Activated CD4-positive, alpha-beta T cell treated with anti-CD3 and anti-CD28 coated beads for 24 hours (primary cell): ENCODE measurements at regions not wholly inside any gene's neighbourhood (a gene's known extent, or its start where the extent isn't known, plus 50 kb on each side); places are given as distances from the start of the nearest gene placed in this dataset.
"Not testable (repeated sequence)": the region's sequence is repeated elsewhere in the genome, so short reads cannot be mapped to it uniquely, and the experiment has no call there.

Experiments
- DNase-seq, 2 donors: peaks; one replicate each; pipeline ENCODE4 v3.0.0-alpha.2; 2020; ENCODE audit warnings: low read depth in 2 of 2

DNA sequence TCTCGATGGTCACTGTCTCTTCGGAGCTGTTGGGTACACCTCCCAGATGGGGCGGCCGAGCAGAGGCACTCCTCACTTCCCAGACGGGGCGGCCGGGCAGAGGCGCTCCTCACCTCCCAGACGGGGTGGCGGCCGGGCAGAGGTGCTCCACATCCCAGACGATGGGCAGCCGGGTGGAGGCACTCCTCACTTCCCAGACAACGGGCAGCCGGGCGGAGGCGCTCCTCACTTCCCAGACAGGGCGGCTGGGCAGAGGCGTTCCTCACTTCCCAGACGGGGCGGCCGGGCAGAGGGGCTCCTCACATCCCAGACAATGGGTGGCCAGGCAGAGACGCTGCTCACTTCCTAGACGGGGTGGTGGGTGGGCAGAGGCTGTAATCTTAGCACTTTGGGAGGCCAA, 112.6 kb upstream of the EGR2 start:
- DNase-seq: not testable (repeated sequence)

DNA sequence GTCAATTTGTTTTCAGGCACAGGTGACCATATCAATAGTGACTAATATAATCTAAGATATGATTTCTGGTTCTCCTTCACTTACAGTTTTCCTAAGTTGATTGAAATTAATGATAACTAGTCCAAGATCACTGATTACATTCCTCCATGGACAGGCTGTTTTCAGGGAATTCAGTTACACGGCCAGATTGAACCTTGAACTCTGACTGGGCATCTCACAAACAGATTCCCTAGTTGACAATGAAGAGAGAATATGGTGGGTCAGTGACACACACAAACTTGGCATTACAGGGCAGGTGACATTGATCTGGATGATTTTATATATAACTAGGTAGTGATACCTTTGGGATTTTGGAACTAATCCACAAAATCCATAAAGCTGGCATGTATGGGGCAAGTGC, 110.2 kb upstream of the EGR2 start:
- DNase-seq: no peak

DNA sequence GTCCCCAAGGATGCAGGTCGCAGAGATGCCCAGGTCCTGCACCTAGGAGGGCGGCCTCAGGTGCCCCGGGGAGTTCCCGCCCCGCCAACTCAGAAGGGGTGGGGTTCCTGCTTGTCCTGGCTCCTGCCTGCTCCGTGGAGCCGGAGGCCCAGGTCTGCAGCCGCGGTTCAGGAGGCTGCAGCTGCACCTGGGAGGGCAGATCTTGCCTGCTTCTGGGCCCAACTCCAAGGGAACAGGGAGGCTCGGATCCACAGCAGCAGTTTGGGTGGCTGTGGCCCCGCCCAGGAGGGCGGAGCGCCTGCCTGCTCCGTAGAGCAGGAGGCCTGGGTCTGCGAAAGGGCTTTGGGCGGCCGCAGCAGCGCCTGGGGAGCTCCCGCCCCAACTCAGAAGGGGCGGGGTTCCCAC, 108.2 kb upstream of the EGR2 start:
- DNase-seq: peak in 1 of 2 donors; percentile 1

DNA sequence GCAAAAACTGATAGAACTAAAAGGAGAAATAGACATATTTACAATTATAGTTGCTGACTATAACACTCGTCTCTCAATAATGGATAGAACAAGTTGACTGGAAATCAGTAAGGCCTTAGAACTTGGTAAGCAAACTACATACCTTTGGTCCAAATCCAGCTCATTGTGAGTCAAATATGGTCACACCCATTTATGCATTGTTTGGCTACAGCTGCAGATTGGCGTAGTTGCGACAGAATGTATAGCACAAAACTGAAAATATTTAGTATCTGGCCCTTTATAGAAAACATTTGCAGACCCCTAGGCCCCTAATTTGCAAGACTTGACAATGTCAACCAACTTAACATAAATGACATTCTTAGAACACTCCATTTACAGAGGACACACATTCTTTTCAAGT, 103.6 kb upstream of the EGR2 start:
- no peak for DNase-seq

DNA sequence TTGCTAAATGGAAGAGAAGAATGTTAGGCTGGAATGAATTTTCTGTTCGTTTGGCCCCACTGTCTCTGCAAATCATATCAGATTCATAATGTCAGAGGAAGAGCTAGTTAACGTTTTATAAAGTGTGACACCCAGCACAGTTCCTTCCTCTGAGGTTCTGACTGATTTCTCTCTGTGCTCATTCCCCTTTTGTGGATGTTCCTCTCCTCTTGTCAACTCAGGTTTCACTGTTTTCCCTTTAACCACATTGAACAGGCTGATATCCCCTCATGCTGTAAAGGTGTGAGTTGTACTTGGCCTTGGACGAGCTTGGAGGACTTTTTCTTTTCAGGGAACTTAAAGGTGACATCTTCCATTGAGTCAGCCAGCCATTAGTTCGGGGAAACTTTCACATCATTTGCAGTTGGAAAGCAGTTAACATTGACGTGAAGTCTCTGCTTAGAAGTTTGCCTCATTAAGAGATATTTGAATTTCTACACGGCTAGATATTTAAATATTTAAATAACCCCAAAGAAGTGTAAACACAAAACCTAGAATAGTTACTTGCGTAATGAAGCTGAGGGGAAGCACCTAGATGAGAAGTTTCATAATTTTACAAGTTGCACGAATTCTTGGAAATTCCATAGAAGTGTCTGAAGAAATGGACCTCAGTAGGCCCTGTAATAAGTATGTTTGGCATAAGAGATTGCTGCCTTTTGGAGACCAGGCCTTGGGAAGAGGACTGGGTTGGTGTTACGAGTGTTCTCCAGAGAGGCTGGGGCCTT, 101.5 kb upstream of the EGR2 start:
- no peak for DNase-seq

DNA sequence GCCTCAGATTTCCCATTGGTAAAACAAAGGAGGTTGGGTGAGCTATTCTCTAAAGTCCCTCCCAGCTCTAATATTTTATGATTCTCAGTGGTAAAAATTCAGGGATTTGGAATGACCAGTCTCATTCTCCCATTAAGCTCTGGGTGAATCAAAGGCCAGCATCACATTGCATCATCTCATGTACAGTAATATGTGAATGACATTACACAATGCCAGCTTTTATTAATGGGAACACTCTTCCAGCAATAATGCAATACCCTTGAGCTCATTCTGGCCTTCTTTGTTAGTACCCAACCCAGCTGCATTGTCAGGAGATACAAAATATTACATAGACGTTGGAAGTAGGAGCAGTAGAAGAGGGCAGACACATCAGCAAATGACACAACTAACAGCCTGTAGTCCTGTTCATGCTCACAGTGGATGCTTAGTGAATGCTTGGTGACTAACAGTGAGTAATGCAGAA, 100.0 kb upstream of the EGR2 start:
- DNase-seq: no peak

DNA sequence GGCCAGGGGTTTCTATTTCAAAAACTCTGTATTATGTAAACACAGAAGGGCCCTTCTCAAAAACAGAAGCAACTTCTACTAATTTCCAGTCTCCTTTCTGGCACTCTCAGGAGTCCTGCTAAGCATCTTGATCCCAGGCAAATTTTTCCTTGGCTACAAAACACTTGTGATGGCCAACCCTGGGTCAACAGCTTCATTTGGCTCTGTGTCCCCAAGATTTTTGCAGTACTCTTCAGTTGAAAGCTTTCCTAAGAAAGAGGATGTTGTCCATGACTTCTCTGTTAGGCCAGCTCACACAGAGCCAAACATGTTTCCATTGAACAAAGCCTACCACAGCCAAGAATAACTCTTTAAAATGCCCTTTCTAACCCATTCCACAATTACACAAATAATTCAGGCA, 99.0 kb upstream of the EGR2 start:
- no peak for DNase-seq

DNA sequence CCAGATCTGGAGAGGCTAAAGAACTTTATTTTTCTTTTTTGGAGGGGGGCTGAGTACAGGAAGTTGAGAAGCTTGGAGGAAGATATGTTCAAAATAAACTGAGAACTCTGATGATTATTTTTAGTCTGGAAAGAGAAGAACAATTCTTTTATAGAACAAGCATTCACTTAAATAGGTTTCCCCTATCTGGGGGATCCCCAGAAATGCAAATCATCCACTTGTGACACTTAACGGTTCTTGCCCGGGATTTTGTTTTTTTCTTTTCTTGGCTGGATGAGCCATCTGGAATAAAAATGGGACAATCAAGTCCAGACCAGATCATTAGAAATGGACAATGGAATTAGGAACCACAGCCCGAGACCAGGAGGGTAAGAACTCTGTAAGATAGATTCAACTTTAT, 95.9 kb upstream of the EGR2 start:
- no peak for DNase-seq

DNA sequence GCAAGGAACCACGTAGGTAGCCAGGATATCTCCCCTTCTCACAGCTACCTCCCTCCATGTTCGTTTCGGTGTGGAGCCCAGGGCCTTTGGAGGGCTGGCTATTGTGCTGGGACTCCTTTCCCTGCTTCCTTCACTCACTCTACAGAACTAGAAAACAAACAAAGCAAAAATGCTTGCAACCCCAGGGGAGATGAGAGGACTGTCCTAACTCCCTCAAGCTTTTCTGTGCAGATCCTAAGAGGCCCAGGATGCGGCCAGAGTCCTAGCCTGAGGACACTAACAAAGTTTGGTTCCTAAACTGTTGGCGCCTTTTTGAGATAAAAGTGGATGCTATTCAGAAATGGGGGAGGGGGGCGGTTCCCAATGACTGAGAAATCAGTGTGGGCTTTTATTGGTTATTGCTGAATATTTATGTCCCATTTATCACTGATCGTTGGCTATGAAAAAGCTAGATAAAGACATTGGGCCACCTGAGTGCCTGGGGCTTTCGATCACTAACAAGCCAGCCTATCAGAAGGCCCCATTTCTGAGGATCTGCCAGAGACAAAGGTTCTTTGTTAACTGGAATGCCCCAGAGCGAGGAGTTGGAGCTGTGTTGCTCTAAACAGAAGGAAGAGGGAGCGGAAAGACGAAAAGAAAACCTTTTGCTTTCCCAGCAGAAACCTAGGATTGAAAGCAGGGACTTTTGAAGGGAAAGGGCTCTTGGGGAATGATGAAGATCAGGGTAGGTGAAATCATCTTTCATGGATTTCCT, 95.2 kb upstream of the EGR2 start:
- DNase-seq: no peak

DNA sequence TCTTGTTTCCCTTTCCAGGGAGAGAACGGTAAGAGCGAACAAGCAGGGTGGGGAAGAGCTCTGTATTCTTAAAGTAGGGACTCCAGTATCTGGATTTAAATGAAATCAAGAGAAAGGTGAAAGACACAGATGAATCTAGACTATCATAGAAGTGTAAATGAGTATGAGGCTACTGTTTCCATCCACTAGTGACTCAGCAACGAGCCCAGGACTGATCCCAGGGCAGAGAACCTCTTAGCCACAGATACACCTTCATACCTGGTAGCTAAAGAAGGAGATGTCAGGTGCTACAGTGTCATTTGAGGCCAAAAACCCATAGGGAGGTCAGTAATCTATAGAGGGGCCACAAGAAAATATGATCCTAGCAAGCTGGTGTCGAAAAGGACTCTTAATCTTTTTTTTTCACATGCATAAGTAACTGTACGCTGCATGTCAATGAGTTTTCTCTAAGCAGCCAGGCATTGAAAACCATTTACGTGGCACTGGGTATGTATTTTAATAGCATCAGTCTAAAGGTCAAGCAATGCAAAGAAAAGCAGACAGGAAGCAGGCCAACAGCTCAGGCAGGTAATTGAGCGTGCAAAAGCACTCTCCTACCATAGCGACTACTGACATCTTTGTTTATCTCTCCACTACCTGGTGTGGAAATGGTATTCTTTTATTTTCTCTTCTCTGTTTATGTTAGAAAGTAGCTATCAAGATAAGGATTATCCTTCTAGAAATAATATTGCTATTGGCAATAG, 91.5 kb upstream of the EGR2 start:
- no peak for DNase-seq

DNA sequence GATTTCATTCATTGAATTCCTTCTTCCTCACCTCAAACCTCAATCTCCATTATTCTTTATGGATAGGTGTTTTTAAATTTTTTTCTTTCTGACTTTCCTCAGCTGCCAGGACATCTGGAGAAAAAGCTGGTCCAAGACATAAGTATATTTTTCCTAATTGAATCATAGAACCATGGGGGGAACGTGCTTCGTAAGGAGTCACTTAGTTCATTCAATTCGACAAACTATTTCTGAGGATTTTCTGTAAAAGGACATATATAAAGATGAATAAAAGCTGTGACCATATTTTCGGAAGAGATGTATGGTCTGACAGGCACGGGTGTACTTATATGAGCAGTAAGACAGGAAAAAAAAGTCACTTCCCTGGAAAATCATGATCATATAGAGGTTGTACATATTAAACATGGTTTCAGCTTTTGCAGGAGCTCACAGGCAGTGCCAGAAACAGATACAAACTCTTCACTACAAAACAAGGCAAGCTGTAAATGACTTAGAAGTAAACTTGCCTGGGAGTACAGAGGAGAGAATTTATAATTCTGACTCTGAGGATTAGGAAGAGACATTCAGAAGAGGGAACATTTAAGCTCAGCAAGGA, 88.2 kb upstream of the EGR2 start:
- DNase-seq: no peak

DNA sequence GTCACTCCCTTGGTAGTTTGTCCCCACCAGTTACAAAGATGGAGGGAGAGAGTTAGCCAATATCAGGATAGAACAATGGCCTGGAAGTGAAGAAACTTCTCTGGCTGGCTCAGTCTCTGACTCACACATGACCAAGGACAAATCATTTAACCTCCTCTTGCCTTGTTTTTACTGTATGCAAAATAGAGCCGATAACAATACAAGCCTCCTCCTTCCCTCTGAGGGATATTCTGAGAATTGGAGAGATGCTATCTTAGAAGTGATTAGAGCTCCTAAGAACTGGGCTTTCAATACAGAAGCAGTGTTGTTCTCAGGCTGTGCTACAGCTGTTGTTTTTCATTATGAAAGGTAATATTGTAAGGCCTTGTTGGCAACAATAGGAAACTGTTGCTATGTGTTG, 87.7 kb upstream of the EGR2 start:
- no peak for DNase-seq

DNA sequence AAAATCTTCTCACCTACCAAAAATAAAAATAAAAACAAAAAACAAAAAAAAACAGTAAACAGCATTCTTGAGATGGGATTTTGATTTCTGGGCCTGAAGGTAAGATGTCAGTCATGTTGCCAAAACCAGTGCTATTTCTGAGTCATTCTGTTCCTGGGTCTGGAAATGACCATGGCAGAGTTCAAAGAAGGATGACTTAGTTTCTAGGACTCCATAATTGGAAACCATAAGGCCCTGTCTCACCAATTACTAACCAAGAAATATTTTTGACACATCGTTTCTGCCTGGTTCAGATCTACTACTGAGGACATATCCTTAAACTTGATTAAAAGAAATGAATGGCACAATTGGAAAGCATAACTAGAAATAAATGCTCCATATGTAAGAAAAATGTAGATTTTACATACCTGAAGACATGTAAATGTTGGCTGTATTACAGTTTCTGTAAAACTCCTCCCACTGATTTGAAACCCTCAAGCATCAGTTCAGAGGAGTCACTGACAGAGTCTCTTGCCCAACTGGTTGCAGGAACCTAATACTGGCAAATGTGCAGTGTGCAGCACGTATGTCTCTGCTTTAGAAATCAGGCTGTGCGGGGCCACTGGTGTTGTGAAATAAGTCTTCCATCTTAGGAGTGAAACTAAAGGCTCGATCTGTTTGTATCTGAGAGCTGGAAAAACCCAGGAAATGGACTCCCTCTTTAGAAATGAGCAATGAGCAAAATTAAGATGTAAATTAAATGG, 84.8 kb upstream of the EGR2 start:
- DNase-seq: no peak

DNA sequence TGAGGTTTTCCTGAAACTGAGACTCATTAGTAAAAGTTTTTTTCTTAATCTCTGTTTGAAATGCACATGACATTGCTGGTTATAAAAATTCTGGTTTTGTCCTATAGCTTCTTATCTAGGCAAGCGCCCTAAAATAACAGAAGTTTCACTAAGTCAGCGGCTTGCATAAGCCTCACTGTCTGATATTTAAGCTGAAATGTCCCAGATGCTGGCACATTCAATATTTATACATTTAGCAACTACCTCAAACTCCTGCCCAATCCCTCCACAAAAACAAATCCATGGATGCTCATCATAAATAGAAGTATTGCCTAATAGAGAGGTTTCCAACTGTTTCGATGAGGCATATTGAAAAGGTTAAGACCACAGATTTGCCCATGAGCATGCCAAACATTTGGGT, 83.1 kb upstream of the EGR2 start:
- DNase-seq: no peak

DNA sequence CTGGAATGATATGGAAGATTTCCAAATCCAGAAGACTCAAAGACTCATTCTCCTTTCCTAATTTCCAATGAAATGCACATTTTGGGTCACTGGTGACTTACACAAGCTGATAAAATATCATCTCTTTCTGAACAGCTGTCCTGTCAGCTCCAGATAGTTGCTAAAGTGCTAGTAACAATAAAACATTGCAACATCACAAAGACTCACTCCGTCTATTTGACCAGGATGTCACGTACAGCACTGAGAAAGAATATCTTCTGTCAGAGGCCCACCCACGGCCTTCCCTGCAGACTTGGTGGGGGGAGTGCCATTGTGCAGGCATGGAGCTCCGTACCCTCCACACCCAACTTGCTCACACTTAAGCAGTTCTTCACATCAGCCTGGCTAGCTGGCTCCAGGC, 78.9 kb upstream of the EGR2 start:
- DNase-seq: no peak

DNA sequence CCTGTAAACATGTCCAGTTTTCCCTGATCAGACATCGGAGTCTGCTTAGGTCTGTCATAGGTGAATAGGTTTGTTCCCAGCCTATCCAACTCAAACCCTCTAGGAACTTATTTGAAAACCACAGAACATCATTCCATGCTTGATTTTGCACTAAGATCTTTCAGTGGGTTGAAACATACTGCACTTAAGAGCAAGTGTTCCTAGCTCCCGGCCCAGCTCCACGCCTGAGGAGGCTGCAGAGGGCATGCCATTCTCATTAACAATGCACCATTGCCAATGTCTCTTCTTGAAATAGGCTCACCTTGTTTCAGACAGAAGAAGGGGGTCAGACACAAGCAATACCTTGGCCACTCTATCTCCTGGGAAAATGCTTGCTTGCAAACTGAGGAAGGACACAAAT, 78.0 kb upstream of the EGR2 start:
- DNase-seq: no peak

DNA sequence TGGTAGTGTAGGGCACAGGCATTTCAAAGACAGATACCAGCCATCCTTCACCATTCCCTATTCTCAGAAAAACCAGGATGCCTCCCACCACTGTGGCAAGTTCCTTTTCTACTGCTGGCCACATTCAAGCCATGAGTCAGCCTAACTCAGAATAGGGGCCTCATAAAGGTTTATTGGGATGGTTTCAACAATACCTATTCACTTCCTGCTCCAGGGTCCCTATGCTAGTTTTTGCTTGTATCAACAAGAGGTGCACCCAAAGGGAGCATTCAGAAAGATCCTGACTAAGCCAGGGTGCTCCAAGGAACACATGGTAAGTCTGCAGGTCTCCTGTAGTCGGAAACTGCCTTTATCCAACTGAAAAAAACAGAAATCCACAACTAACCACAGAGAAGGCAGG, 76.9 kb upstream of the EGR2 start:
- DNase-seq: no peak

DNA sequence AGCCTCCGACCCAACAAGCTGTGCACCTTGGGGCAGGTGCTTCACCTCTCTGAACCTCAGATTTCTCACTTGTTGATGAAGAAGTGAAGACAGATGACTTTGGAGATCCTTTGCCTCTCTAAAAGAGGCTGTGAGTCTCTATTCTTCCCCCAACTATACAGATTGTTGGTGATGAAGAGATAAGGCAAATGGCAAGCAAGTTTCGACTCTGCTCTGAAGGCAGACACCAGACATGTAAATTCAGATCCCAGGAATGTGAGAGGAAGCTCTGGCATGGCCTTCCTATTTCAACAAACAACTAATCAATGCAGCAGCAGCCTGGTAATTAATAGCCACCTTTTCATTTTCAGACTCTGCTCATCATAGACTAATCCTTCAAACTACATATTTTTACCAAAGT, 74.2 kb upstream of the EGR2 start:
- DNase-seq: no peak

DNA sequence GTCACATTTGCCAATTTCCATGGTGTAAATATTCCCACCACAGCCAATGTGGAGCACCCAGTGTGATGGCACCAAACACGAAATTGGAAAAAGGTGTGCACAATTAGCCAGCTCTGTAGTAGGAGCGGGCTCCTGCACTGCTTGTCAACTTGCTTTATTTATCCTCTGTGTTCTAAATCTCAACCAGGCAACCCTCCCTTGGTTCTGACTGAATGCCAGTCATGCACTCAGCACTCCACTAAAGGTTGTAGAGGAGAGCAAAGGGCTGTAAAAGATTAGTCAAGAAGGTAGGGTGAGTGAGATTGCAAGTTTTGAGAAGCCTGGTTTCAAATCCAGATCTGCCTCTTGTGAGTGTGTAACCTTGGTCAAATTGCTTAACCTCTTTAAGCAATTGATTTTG, 71.5 kb upstream of the EGR2 start:
- no peak for DNase-seq

DNA sequence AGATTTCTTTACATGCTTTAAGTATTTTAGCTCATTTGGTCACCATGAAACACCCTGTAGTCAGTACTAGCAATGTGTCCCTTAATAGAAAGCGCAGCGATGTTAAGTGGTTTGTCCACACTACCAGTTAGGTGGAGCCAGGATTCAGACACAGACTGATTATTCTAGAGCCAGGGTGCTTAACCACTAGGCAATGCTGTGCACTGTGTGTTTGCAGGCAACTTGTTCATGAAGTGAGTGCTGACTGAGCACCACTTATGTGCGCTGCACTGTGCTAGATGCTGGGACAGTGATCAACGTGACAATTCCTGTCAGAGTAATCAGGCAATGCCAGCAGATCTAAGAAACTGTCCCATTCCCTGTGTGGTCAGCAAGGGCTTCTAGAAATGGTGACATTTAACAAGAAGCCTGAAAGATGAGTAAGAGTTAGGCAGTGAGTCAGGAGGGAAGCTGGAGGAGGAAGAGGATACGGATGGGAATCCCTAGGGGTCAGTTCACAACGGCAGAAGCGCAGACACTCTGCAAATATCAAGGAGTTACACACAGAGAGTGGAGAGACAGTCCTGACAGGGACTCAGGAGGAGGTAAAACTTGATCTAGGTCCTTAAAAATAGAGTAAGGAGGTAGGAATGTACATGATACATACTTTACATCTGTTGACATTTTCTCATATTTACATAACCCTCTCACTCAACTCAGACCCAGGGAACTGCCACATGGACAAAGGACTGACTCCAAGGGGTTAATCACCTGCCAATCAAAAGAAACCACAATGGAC, 69.7 kb upstream of the EGR2 start:
- no peak for DNase-seq

DNA sequence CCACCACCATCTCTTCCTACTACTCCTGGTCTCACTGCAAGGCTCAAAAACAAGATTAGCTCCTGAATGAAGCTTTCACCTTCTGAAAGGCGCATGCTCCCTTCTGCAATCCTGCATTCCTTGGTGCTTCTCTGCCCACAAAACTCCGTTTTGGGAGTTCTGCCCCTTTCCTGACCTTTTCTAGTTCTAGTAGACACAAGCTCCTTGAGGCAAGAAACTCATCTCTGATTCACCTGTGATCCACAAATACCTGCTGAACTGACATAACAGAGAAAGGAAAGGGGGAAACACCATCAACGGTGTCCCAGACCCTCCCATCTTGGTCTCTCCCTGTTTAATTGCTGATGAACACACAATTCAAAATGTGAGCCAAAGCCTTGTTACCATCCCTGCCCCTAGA, 64.0 kb upstream of the EGR2 start:
- DNase-seq: no peak
